ENCODE measurements at regions not wholly inside any gene's neighbourhood (a gene's known extent, or its start where the extent isn't known, plus 50 kb on each side); places are given as distances from the start of the nearest gene placed in this dataset.
"Not testable (repeated sequence)": the region's sequence is repeated elsewhere in the genome, so short reads cannot be mapped to it uniquely, and the experiment has no call there.

- not testable (repeated sequence) for DNase-seq
Measured at GRCh38 chr1:224028802-224029201, 85.1 kb upstream of the FBXO28 start.

- DNase-seq, result not testable (repeated sequence)
Measured at GRCh38 chr1:224023122-224023521, 90.8 kb upstream of the FBXO28 start.

GRCh38 chr1:224022249-224022970 is 91.5 kb upstream of the FBXO28 start:
- not testable (repeated sequence) for DNase-seq

GRCh38 chr1:224019866-224020265 is 94.0 kb upstream of the FBXO28 start:
- DNase-seq, result not testable (repeated sequence)

- DNase-seq, result not testable (repeated sequence)
Measured at GRCh38 chr1:224015782-224016181, 98.1 kb upstream of the FBXO28 start.

- DNase-seq, result no peak
Measured at GRCh38 chr1:224014330-224014649, 99.6 kb upstream of the FBXO28 start.

GRCh38 chr1:224013626-224014329 is 100.1 kb upstream of the FBXO28 start:
- not testable (repeated sequence) for DNase-seq

- not testable (repeated sequence) for DNase-seq
Measured at GRCh38 chr1:224012807-224013434, 101.0 kb upstream of the FBXO28 start.

GRCh38 chr1:224012162-224012561 is 101.7 kb upstream of the FBXO28 start:
- not testable (repeated sequence) for DNase-seq

GRCh38 chr1:224011751-224012150 is 102.2 kb upstream of the FBXO28 start:
- DNase-seq, result not testable (repeated sequence)

GRCh38 chr1:224011153-224011552 is 102.8 kb upstream of the FBXO28 start:
- DNase-seq, result not testable (repeated sequence)

GRCh38 chr1:224005973-224006372 is 107.9 kb upstream of the FBXO28 start:
- not testable (repeated sequence) for DNase-seq

GRCh38 chr1:224004552-224005315 is 109.2 kb upstream of the FBXO28 start:
- DNase-seq, result not testable (repeated sequence)

GRCh38 chr1:224003896-224004295 is 110.0 kb upstream of the FBXO28 start:
- not testable (repeated sequence) for DNase-seq

GRCh38 chr1:224001757-224002156 is 112.2 kb upstream of the FBXO28 start:
- DNase-seq, result not testable (repeated sequence)

GRCh38 chr1:223999761-224000160 is 114.2 kb upstream of the FBXO28 start:
- not testable (repeated sequence) for DNase-seq

- not testable (repeated sequence) for DNase-seq
Measured at GRCh38 chr1:223998676-223999455, 115.0 kb upstream of the FBXO28 start.

GRCh38 chr1:223996376-223996775 is 117.5 kb upstream of the FBXO28 start:
- DNase-seq, result not testable (repeated sequence)

- DNase-seq, result peak; percentile 100
Measured at GRCh38 chr1:223992456-223993246, 121.3 kb upstream of the FBXO28 start.

GRCh38 chr1:223991297-223991857 is 122.5 kb upstream of the FBXO28 start:
- not testable (repeated sequence) for DNase-seq

- DNase-seq, result not testable (repeated sequence)
Measured at GRCh38 chr1:223961985-223962384, 116.2 kb upstream of the TP53BP2 start.
